HCT116 (cell line): ENCODE measurements at regions not wholly inside any gene's neighbourhood (a gene's known extent, or its start where the extent isn't known, plus 50 kb on each side); places are given as distances from the start of the nearest gene placed in this dataset.

Experiments used
- ATAC-seq: fragments of 200-7000 bp; cut with Tn5 transposase; 2 replicates; pipeline ENCODE4 v1.9.1; 2020; ENCODE audit warnings: mild to moderate bottlenecking, moderate library complexity
- BruUV-seq: library from RNA; stranded (reverse); fragments of 400-500 nt; replicated peaks from 2 replicates; lab custom pipeline; 2021; lab: Mats Ljungman, UMichigan
- CTCF ChIA-PET: fragments of 300-600 bp; sonication (Branson Sonifier 250); formaldehyde crosslinking; loops from one replicate; lab custom pipeline; 2021; ENCODE audit warnings: antibody characterized with exemption; lab: Charles Lee
- POLR2A ChIA-PET: fragments of 300-600, 350-600 bp; sonication (Branson Sonifier 250); formaldehyde crosslinking; loops from one replicate; lab custom pipeline; 2021; ENCODE audit warnings: antibody characterized with exemption; lab: Charles Lee
- RAD21 ChIA-PET, 2 experiments: fragments of 300-600 bp; sonication (Branson Sonifier 250); formaldehyde crosslinking; loops; one replicate each; lab custom pipeline; 2023; ENCODE audit warnings: low total read pairs in 2 of 2; ENCODE audit not compliant: uncharacterized antibody in 2 of 2, unreplicated experiment in 2 of 2, low non-redundant PET in 1 of 2; lab: Charles Lee
- DNase-seq: peaks from one replicate; pipeline ENCODE4 v3.0.0-alpha.2; 2010; ENCODE audit warnings: low read depth, low spot score
- H2AFZ ChIP-seq: fragments of 200-600 bp; shearing (Covaris generic), sonication (generic); 2 replicates; pipeline ENCODE4 v1.6.1; 2017; ENCODE audit warnings: low read depth, mixed run types, mixed read lengths, antibody characterized with exemption, low read length; ENCODE audit not compliant: poor library complexity, severe bottlenecking
- H3K27ac ChIP-seq: 2 replicates; pipeline ENCODE4 v1.5.1; 2012; ENCODE audit warnings: low read depth, low read length
- H3K27me3 ChIP-seq: fragments of 200-600 bp; sonication (generic); 2 replicates; pipeline ENCODE4 v1.6.1; 2016; ENCODE audit warnings: mixed run types, low read length, mixed read lengths; ENCODE audit not compliant: insufficient read depth
- H3K36me3 ChIP-seq, 2 experiments: fragments of 200-500 bp in 1 of 2; fragments of 200-600 bp in 1 of 2; sonication (Bioruptor generic) in 1 of 2; sonication (generic) in 1 of 2; 2 replicates each; pipeline versions ENCODE4 v1.5.1 to v1.6.1; 2014 to 2016; ENCODE audit warnings: low read length in 2 of 2, inconsistent platforms in 1 of 2, mixed read lengths in 1 of 2, mixed run types in 1 of 2; ENCODE audit not compliant: insufficient read depth in 2 of 2, control insufficient read depth in 1 of 2
- H3K4me1 ChIP-seq, 2 experiments: fragments of 200-600 bp in 1 of 2; sonication (generic) in 1 of 2; 2 replicates each; pipeline versions ENCODE4 v1.5.1 to v1.6.1; 2012 to 2017; ENCODE audit warnings: low read length in 2 of 2, inconsistent platforms in 1 of 2, mild to moderate bottlenecking in 1 of 2, mixed read lengths in 1 of 2, mixed run types in 1 of 2, moderate library complexity in 1 of 2; ENCODE audit not compliant: insufficient read depth in 2 of 2, control insufficient read depth in 1 of 2
- H3K4me2 ChIP-seq: fragments of 200-600 bp; sonication (generic); 2 replicates; pipeline ENCODE4 v1.6.1; 2017; ENCODE audit warnings: mixed run types, low read length, mixed read lengths
- H3K4me3 ChIP-seq, 2 experiments: fragments of 200-600 bp in 1 of 2; sonication (generic) in 1 of 2; replicated peaks in 1 of 2; 2 replicates each; pipeline ENCODE4 v1.5.1; 2011 to 2016; ENCODE audit warnings: low read length in 2 of 2, control low read depth in 1 of 2, low read depth in 1 of 2, mild to moderate bottlenecking in 1 of 2, mixed read lengths in 1 of 2, mixed run types in 1 of 2
- H3K79me2 ChIP-seq: fragments of 200-600 bp; sonication (generic); 2 replicates; pipeline ENCODE4 v1.6.1; 2017; ENCODE audit warnings: mild to moderate bottlenecking, mixed run types, low read length, moderate library complexity, mixed read lengths; ENCODE audit not compliant: insufficient read depth
- H3K9ac ChIP-seq: fragments of 200-600 bp; sonication (generic); 2 replicates; pipeline ENCODE4 v1.6.1; 2016; ENCODE audit warnings: low read length, mixed read lengths
- H3K9me2 ChIP-seq: fragments of 200-600 bp; sonication (generic), shearing (Covaris generic); 2 replicates; pipeline ENCODE4 v1.6.1; 2017; ENCODE audit warnings: mixed run types, mild to moderate bottlenecking, moderate library complexity; ENCODE audit not compliant: insufficient read depth
- H3K9me3 ChIP-seq, 2 experiments: fragments of 200-500 bp in 1 of 2; fragments of 200-600 bp in 1 of 2; sonication (Bioruptor generic) in 1 of 2; sonication (generic) in 1 of 2; 2 replicates each; pipeline ENCODE4 v1.6.1; 2014 to 2017; ENCODE audit warnings: low read length in 2 of 2, mixed read lengths in 2 of 2, inconsistent platforms in 1 of 2, low read depth in 1 of 2, mild to moderate bottlenecking in 1 of 2, mixed run types in 1 of 2, moderate library complexity in 1 of 2; ENCODE audit not compliant: control insufficient read depth in 1 of 2, insufficient read depth in 1 of 2
- H4K20me1 ChIP-seq: fragments of 200-600 bp; sonication (generic), shearing (Covaris generic); 2 replicates; pipeline ENCODE4 v1.6.1; 2017; ENCODE audit warnings: mixed run types, mild to moderate bottlenecking, moderate library complexity; ENCODE audit not compliant: insufficient read depth
- CBX3 ChIP-seq: IDR thresholded peaks from 2 replicates; pipeline ENCODE4 v1.6.1; 2012; ENCODE audit warnings: low read depth
- CTCF ChIP-seq, 3 experiments: fragments of 200-600 bp in 1 of 3; sonication (generic) in 1 of 3; IDR thresholded peaks in 2 of 3; conservative IDR thresholded peaks in 1 of 3; 2 replicates each; pipeline ENCODE4 v1.5.1; 2012 to 2017; ENCODE audit warnings: low read depth in 2 of 3, low read length in 2 of 3, antibody characterized with exemption in 1 of 3, borderline replicate concordance in 1 of 3, control low read depth in 1 of 3, mild to moderate bottlenecking in 1 of 3, mixed read lengths in 1 of 3, mixed run types in 1 of 3, moderate library complexity in 1 of 3; ENCODE audit not compliant: insufficient read depth in 1 of 3
- ELF1 ChIP-seq: IDR thresholded peaks from 2 replicates; pipeline ENCODE4 v1.6.1; 2012; ENCODE audit warnings: low read depth, borderline replicate concordance
- EZH2 ChIP-seq: fragments of 200-600 bp; sonication (generic); IDR thresholded peaks from 2 replicates; pipeline ENCODE4 v1.6.1; 2017; ENCODE audit warnings: antibody characterized with exemption, mixed run types
- EZH2phosphoT487 ChIP-seq: fragments of 200-600 bp; IDR thresholded peaks from 2 replicates; pipeline ENCODE4 v1.6.1; 2018; ENCODE audit warnings: antibody characterized with exemption, borderline replicate concordance
- JUND ChIP-seq: IDR thresholded peaks from 2 replicates; pipeline ENCODE4 v1.6.1; 2012
- MAX ChIP-seq: IDR thresholded peaks from 2 replicates; pipeline ENCODE4 v1.6.1; 2012
- POLR2AphosphoS5 ChIP-seq: IDR thresholded peaks from 2 replicates; pipeline ENCODE4 v1.6.1; 2011; ENCODE audit warnings: mild to moderate bottlenecking, low read depth, low read length, moderate library complexity
- SIN3A ChIP-seq: IDR thresholded peaks from 2 replicates; pipeline ENCODE4 v1.6.1; 2012; ENCODE audit warnings: low read depth
- SP1 ChIP-seq: IDR thresholded peaks from 2 replicates; pipeline ENCODE4 v1.6.1; 2012; ENCODE audit warnings: low read depth
- TCF7L2 ChIP-seq: IDR thresholded peaks from 2 replicates; pipeline ENCODE4 v1.7.0; 2011; ENCODE audit warnings: borderline replicate concordance, inconsistent platforms; ENCODE audit not compliant: insufficient read depth, insufficient read length; ENCODE audit errors: extremely low read depth
- YY1 ChIP-seq: IDR thresholded peaks from 2 replicates; pipeline ENCODE4 v1.6.1; 2011; ENCODE audit warnings: low read length, low read depth, moderate library complexity, mild to moderate bottlenecking; ENCODE audit not compliant: insufficient replicate concordance; ENCODE audit errors: extremely low read depth
- ZFX ChIP-seq: fragments of 450-650 bp; IDR thresholded peaks from 2 replicates; pipeline ENCODE4 v1.6.1; 2017
- intact Hi-C: fragments of 100-400 bp; cut with micrococcal nuclease; formaldehyde crosslinking; loops from 2 replicates; pipeline ENCODE4 v1.10.0; 2022
- TF ChIP-seq, protein P1 (sequence below): IDR thresholded peaks from 2 replicates; pipeline ENCODE4 v1.6.1; 2012

GRCh38 chr10:65234261-65234660 is 1691.6 kb upstream of the LRRTM3 start:
- TF ChIP-seq CBX3 (no peak), ZFX (no peak), POLR2AphosphoS5 (no peak), EZH2phosphoT487 (no peak), JUND (no peak), TCF7L2 (no peak), CTCF (IDR thresholded peaks at IDR 0.05 in 2 of 3, conservative IDR thresholded peaks at IDR 0.05 in 1 of 3; ENCODE audit: borderline replicate concordance in 1 of 3, insufficient read depth in 1 of 3, low read depth in 2 of 3, low read length in 2 of 3) (no peak), YY1 (no peak), MAX (no peak), SIN3A (no peak), SP1 (no peak), ELF1 (no peak), EZH2 (no peak)
- TF ChIP-seq, protein P1, sequence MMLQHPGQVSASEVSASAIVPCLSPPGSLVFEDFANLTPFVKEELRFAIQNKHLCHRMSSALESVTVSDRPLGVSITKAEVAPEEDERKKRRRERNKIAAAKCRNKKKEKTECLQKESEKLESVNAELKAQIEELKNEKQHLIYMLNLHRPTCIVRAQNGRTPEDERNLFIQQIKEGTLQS = no peak
- DNase-seq (no peak), ATAC-seq (no peak)
- RAD21 ChIA-PET = no interaction called here
- intact Hi-C loops = no loop called here
- no peak overlapping the region for H3K4me3 ChIP-seq
- no peaks in the 10 kb centered on the region for H3K9me3 ChIP-seq
- H3K4me1 ChIP-seq = no peaks in the 10 kb centered on the region
- CTCF ChIA-PET = no interaction called here
- POLR2A ChIA-PET = no interaction called here
- no peak overlapping the region for H3K9ac ChIP-seq
- H4K20me1 ChIP-seq = no peaks in the 10 kb centered on the region
- BruUV-seq = no TSS peak
- H3K27me3 ChIP-seq = no peaks in the 10 kb centered on the region
- H3K27ac ChIP-seq = no peak overlapping the region
- H3K9me2 ChIP-seq = no peaks in the 10 kb centered on the region
- no peaks in the 10 kb centered on the region for H3K36me3 ChIP-seq
- no peak overlapping the region for H3K4me2 ChIP-seq
- H3K79me2 ChIP-seq = no peaks in the 10 kb centered on the region
- H2AFZ ChIP-seq = no peak overlapping the region
